Breast epithelium (tissue), 4 donors: ENCODE measurements at regions not wholly inside any gene's neighbourhood (a gene's known extent, or its start where the extent isn't known, plus 50 kb on each side); places are given as distances from the start of the nearest gene placed in this dataset.

Experiments
- DNase-seq, 2 donors: peaks; one replicate each; pipeline ENCODE4 v3.0.0-alpha.2; 2019; ENCODE audit warnings: low spot score in 2 of 2
- H3K27ac ChIP-seq, 2 donors: fragments of 200-600 bp; sonication (generic) in 1 of 2; one replicate each; pipeline ENCODE4 v1.5.1; 2016 to 2019; ENCODE audit warnings: mild to moderate bottlenecking in 1 of 2
- H3K27me3 ChIP-seq, 2 donors: fragments of 200-600 bp; sonication (generic) in 1 of 2; one replicate each; pipeline versions ENCODE4 v1.5.1 to v1.6.0; 2017 to 2019; ENCODE audit warnings: control low read depth in 1 of 2, mild to moderate bottlenecking in 1 of 2
- H3K36me3 ChIP-seq: fragments of 200-600 bp; one replicate; pipeline ENCODE4 v1.5.1; 2019
- H3K4me1 ChIP-seq, 2 donors: fragments of 200-600 bp; sonication (generic); one replicate each; pipeline ENCODE4 v1.5.1; 2016 to 2019; ENCODE audit warnings: control low read depth in 1 of 2
- H3K4me3 ChIP-seq, 3 donors: fragments of 200-600 bp; sonication (generic); 1 replicate in 2 of 3; 2 replicates in 1 of 3; pipeline ENCODE4 v1.5.1; 2016 to 2019; ENCODE audit warnings: mild to moderate bottlenecking in 3 of 3, moderate library complexity in 2 of 3
- H3K9me3 ChIP-seq, 2 donors: fragments of 200-600 bp; sonication (generic) in 1 of 2; one replicate each; pipeline ENCODE4 v1.5.1; 2016 to 2019; ENCODE audit warnings: control low read depth in 1 of 2
- CTCF ChIP-seq, 3 donors: fragments of 450-650 bp; IDR thresholded peaks; one replicate each; pipeline ENCODE4 v1.5.1; 2016 to 2017; ENCODE audit warnings: antibody characterized with exemption in 3 of 3, mild to moderate bottlenecking in 3 of 3, moderate library complexity in 3 of 3
- POLR2A ChIP-seq: fragments of 450-650 bp; IDR thresholded peaks from one replicate; pipeline ENCODE4 v1.6.1; 2016; ENCODE audit warnings: antibody characterized with exemption, mild to moderate bottlenecking, moderate library complexity
- POLR2AphosphoS5 ChIP-seq, 3 donors: sonication (generic); formaldehyde crosslinking; IDR thresholded peaks; one replicate each; pipeline ENCODE4 v1.6.1; 2017; ENCODE audit warnings: antibody characterized with exemption in 3 of 3
- intact Hi-C: fragments of 100-400 bp; cut with DNase I; formaldehyde crosslinking; loops from one replicate; pipeline ENCODE4 v1.15.1; 2023; ENCODE audit warnings: low total_unique reads

- no peak overlapping the region for H3K4me3 ChIP-seq
Measured at GRCh38 chr10:107708981-107709380, 544.5 kb upstream of the SORCS1 start.

DNA sequence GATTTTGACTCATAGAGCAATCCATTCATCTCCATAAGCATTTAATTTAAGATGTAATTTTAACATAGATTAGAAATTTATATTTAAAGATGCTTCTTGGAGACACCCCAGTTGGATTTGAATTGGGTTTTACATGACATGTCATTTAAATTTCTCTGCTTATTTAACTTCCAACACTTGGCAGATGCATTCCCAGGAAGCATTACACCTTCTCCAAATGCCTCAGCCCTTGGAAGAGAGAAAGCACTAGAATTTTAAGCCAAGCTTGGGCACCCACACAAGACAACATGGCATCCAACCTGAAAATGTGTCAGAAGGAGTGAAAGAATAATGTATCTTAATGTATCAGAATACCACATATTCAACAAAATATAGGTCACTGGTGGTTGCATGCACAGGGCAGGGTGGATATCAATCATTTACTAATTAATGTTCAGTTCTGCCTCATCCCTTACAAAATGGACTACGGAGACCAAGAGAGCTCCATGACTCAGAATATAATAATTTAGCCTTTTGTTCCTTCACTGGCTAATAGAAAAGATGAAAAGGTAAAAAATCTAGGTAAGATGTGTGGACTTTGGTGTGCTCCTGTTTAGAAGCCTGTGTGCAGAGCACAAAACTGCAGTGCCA is 541.7 kb upstream of the SORCS1 start:
- no peak for DNase-seq
- Histone ChIP-seq H3K4me3 (no peak overlapping the region), H3K27me3 (no peaks in the 10 kb centered on the region), H3K9me3 (no peaks in the 10 kb centered on the region), H3K27ac (no peak overlapping the region), H3K4me1 (no peaks in the 10 kb centered on the region), H3K36me3 (no peaks in the 10 kb centered on the region)
- TF ChIP-seq POLR2A (no peak), CTCF (IDR thresholded peaks at IDR 0.05) (no peak), POLR2AphosphoS5 (IDR thresholded peaks at IDR 0.05) (no peak)
- intact Hi-C loops, result no loop called here

More at GRCh38 chr10:107708981-107709380, 544.5 kb upstream of the SORCS1 start:
- Histone ChIP-seq H3K9me3 (no peaks in the 10 kb centered on the region), H3K4me1 (no peaks in the 10 kb centered on the region), H3K36me3 (no peaks in the 10 kb centered on the region), H3K27me3 (no peaks in the 10 kb centered on the region), H3K27ac (no peak overlapping the region)
- intact Hi-C loops, result no loop called here
- DNase-seq, result no peak
- TF ChIP-seq CTCF (IDR thresholded peaks at IDR 0.05) (no peak), POLR2A (no peak), POLR2AphosphoS5 (IDR thresholded peaks at IDR 0.05) (no peak)

DNA sequence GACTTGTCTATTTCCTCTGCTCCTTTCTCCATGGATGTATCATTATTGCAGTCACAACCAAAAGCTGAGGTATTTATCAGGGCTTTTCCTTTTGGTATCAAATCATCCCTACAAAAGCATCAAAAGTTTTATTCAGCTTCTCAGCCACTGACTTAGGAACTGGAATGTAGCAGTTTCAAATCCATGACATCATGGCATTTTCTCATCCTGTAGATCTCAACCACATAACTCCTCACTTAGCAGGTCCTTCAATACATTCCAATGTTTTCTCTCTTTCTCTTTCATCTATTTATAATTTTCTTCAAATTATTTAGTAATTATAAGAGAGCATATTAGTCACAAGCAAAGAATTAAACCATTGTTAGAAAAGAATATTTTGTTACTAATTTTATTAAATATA is 537.4 kb upstream of the SORCS1 start:
- Histone ChIP-seq H3K36me3 (no peaks in the 10 kb centered on the region), H3K27me3 (no peaks in the 10 kb centered on the region), H3K4me3 (no peak overlapping the region), H3K4me1 (no peaks in the 10 kb centered on the region), H3K27ac (no peak overlapping the region), H3K9me3 (no peaks in the 10 kb centered on the region)
- intact Hi-C loops, result loop anchor here (5.0 kb wide), 1 partner anchor 965 kb away; no protein-coding TSS in a partner anchor
- DNase-seq, result no peak
- no peak for TF ChIP-seq POLR2AphosphoS5 (IDR thresholded peaks at IDR 0.05)
- no peak for TF ChIP-seq POLR2A
- TF ChIP-seq CTCF (IDR thresholded peaks at IDR 0.05), result no peak

- TF ChIP-seq POLR2AphosphoS5 (IDR thresholded peaks at IDR 0.05) (no peak), POLR2A (no peak), CTCF (IDR thresholded peaks at IDR 0.05) (no peak)
- H3K9me3 ChIP-seq, result no peaks in the 10 kb centered on the region
- no peak overlapping the region for H3K27ac ChIP-seq
- no peak for DNase-seq
- no peaks in the 10 kb centered on the region for H3K36me3 ChIP-seq
- no peak overlapping the region for H3K4me3 ChIP-seq
- no peaks in the 10 kb centered on the region for H3K27me3 ChIP-seq
- intact Hi-C loops, result no loop called here
- H3K4me1 ChIP-seq, result no peaks in the 10 kb centered on the region
Measured at GRCh38 chr10:107692072-107692471, 527.6 kb upstream of the SORCS1 start.

GRCh38 chr10:107689323-107689722 is 524.8 kb upstream of the SORCS1 start:
- TF ChIP-seq POLR2AphosphoS5 (IDR thresholded peaks at IDR 0.05) (no peak), POLR2A (no peak), CTCF (IDR thresholded peaks at IDR 0.05) (no peak)
- Histone ChIP-seq H3K4me3 (no peak overlapping the region), H3K27ac (no peak overlapping the region), H3K9me3 (no peaks in the 10 kb centered on the region), H3K4me1 (no peaks in the 10 kb centered on the region), H3K27me3 (no peaks in the 10 kb centered on the region), H3K36me3 (no peaks in the 10 kb centered on the region)
- no peak for DNase-seq
- intact Hi-C loops, result no loop called here
